GM19468 (cell line): ENCODE measurements at regions not wholly inside any gene's neighbourhood (a gene's known extent, or its start where the extent isn't known, plus 50 kb on each side); places are given as distances from the start of the nearest gene placed in this dataset.
"Not testable (repeated sequence)": the region's sequence is repeated elsewhere in the genome, so short reads cannot be mapped to it uniquely, and the experiment has no call there.

Experiments
- ATAC-seq: cut with Tn5 transposase; IDR thresholded peaks from one replicate; pipeline ENCODE4 v1.9.1; 2021; ENCODE audit warnings: mild to moderate bottlenecking, moderate library complexity, moderate number of reproducible peaks; ENCODE audit not compliant: unreplicated experiment; ENCODE audit errors: extremely low read depth

DNA sequence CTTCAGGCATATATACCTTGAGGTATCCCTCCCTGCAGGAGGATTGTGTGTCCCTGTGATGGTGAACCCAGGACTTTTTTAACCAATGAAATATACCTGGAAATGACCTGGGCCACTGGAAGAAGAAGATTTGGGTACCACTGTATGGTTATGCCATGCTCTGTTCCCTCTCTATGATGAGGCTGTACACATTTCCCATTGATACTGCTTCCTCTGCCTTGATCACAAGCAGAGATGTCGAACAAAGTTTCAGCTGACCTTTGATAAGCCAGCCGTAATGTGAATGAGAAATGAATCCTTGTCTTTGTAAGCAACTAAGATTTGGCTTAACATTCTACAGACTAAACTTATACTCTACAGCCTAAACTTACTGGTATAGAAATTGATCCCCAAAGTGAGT, 78.4 kb upstream of the SPOPL start:
- no peak for ATAC-seq

DNA sequence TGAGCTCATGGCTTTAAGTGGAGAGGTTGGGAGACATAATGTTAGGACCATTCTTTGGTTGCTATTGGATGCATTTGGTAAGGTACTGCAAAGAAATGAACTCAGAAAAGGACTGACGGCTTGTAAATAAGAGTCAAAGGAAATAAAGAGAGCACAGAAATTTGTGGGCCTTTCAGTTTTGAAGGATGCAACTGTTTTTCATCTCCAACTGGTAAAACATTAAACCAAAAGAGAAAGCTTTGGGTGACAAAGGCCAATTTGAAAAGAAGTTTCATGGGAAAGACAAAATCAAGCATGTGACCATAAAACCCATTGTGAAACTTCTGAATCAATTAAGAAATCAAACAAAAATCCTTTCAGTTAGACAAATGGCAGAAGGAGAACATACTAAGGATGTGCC, 77.8 kb upstream of the SPOPL start:
- no peak for ATAC-seq

DNA sequence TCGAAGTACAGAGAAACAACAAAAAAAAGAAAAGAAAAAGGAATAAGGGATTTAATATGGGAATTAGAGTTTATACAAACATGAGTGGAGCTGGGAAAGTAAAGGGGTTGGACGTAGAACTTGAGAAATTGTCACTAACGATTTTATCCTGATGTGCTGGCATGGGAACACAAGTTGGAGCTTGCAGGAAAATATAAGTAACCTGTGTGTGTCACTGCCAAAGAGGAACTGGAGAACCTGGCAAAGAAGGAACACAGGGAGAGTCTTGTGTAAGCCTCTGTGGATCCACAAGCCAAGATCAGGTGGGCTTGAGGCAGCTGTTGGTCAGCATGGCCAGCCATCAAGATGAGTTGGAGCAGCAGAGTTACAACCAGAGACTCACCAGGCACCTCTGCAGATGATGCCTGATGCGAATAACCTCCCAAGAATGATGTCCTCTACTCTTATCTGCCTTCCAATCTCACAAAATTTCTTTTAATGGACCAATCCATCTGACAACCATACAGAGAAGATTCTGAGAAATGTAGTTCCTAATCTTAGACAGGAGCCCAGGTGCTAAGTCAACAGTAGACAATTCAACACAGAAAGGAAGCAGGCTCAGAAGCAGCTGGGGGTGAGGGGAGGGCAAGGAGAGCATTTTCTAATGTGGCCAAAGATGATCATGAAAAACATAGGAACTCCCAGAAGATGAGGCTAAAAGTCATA, 77.0 kb upstream of the SPOPL start:
- no peak for ATAC-seq

DNA sequence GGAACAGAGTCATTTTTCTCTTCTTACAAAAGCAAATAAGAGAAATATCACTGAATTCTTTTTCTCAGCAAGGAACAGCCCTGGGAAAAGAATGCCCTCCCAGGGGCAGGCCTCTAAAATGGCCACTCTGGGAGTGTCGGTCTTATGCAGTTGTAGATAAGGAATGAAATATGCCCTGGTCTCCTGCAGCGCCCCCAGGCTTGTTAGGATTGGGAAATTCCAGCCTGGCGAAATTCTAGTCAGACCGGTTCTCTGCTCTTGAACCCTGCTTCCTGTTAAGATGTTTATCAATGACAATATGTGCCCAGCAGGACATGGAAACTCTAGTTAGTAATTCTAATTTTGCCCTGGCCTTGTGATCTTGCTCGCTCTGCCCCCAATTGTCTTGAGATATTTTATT, 75.5 kb upstream of the SPOPL start:
- ATAC-seq: not testable (repeated sequence)

DNA sequence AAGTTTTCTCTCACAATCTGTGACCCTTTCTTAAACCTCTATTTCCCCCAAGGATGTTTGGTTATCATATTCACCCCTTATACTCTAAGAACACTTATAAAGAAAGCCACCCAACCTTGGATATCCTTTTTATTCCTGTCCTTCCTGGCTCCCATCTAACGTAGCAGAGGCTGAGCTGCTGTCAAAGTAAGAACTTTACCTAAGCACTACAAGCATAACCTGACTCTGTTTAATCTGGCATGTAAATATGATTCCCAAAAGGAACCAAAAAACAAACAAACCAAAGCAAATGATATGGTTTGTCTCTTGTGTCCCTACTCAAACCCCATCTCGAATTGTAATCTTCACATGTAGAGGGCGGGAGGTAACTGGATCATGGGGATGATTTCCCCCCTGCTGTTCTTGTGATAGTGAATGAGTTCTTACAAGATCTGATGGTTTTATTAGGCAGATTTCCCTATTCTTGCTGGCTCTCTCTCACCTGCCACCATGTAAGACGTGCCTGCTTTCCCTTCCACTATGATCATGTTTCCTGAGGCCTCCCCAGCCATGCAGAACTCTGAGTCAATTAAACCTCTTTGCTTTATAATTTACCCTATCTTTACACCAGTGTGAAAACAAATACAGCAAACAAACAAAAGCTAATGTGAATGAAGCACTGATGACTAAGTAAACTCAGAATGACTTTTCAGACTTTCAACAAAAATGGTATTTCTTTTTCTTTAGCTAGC, 72.7 kb upstream of the SPOPL start:
- no peak for ATAC-seq

DNA sequence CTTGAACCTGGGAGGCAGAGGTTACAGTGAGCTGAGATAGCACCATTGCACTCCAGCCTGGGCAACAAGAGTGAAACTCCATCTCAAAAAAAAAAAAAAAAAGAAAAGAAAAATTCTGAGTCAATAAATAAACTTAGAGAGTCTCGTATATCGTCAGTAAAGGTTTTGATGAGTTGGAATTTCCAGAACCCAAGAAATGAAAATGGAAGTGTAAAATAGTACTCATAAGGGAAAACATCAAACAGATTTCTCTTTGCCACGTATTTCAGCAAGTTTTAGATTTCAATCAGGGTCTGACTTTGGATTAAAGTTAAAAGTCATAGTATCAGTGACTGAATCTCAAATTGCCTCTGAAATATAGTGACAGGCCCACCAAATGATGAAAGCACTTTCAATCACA, 71.4 kb upstream of the SPOPL start:
- no peak for ATAC-seq

DNA sequence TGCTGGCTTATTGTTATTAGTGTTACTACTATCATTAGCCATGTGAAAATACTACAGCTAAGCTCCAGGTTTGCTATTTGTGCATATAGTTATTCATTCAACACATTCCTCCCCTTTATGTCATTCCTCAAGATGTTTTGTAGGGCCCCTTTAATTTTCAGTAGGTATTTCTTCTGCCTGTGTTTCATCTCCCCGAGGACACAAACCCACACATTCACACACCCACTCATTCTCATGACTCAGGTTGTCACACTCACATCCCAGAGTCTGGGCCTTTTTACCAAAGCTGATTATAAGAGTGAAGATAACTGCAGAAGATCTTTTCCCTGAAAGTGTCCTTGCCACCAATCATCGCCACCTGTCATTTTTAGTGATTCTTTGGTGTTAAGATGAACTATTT, 68.6 kb upstream of the SPOPL start:
- ATAC-seq: no peak

DNA sequence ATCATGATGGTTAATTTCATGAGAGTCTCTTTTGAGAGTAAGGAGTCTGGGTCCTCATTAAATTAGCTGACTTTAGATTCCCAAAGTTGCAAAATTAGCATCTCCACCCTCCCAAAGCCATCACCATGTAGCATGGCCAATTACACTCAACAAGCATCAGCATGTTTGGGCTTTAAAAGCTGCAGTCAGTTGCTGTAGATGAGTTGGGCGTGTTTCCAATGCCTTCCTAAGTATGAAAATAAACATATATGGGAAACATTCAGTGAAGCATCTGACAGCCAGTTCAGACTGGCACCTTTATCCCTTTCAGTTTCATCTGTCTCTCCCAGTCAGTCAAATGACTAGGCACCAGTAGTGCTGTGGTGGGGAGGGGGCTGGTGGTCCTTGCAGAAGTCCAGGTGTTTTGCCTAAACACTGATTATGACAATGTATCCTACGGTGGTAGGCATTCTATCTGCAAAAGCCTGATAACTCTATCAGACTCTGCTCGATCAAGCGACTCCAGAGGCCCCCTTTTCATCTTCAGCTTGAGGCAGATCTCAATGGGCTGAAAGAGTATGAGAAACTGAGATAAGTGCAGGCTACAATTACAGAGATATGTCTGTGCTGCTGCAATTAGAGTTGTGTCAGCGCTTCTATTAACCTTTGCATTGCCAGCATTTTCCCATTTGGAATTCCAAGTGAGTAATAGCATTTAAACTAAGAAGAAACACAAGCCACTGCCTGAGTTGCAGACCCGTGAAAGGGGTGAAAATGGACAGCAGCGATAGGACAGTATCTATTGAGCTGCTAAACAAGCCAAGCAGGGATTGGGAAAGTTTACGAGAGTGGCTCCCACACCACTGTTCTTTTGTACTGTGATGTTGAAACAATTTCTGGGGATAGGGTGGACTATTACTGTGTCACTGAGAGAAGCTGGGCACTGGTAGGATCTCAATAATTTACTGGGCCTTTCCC, 67.3 kb upstream of the SPOPL start:
- ATAC-seq: no peak

DNA sequence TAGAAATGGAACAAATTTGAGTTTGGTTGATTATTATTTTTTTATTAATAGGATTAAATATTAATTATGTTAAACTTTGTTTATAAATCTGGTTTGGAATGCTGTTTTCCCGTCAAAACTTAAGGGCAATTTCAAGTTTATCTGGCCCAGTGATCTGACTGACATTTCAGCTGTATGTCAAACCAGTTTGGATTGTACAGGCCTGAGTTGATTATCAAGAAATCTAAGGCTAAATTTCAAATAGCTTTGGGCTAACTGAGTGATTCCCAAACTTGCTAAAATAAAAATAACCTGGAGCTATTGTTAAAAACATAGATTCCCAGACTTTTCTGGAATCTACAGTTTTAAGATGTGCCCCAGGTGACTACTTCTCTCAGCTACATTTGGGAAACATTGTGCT, 65.9 kb upstream of the SPOPL start:
- no peak for ATAC-seq

DNA sequence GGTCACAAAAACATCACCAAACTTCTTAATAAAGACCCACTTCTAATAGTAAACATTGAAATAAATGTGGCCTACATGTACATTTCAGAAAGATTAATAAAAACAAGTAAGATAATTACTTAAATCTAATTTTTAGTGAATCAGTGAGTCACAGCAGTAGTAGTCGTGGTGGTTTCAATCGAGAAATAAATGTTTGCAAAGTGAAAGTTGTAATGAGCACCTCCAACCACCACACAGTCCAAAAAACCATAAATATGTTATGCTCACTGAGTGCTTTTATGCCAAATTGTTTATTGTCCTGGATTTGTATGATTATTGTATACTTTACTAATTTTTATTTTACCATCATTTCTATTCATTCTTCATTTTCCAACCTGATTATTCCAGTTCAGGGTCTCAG, 61.8 kb upstream of the SPOPL start:
- ATAC-seq: no peak

DNA sequence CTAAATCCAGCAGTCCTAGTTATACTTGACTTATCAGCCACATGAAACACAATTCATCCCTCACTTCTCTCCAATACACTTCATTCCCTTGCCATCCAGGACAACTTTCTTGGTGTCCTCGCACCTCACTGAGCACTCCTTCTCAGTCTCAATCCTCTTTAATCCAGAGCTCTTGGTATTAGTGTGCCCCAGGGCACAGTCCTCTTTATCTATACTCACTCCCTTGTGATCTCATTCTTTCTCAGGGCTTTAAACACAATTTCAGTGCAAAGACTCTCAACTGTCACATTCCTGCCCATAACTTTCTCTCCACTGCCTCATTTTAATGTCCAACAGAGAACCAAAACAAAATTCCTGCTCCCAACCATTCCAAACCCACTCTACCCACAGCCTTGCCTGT, 60.8 kb upstream of the SPOPL start:
- ATAC-seq: no peak

DNA sequence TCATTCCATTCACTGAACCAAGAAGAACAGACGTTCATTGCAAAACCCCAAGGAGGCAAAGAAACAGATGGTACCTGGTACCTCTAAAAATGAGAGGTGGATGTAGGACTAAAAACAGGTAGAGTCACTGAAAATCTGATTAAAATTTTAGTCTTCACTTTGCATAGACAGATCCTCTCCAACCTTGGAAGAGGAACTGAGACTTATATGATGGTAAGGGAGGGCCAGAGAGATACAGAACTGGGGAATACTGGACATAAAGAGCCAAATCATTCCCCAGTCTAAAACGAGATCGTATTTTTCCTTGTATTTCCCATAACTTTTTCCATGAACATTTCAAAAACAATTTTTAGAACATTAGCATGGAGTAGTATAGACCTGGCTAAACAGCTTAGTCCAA, 59.7 kb upstream of the SPOPL start:
- no peak for ATAC-seq

DNA sequence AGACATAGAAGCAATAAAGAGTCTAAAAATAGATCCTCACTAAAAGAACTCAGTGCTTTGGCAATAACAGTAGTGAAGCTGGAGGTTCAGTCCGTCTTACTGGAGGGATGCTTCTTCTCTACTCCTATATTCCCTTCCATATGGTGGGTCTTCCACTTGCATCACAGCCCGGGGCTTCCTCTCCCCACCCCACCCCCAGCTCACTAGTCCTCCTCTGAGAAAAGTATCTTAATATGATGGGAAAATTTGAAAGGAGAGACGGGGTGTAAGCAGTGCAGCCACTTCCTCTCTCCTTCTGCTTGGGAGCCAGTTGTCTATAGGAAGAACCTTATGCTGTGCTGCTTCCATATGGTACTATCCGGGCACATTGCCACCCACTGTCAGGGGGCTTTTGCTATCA, 57.2 kb upstream of the SPOPL start:
- ATAC-seq: no peak

DNA sequence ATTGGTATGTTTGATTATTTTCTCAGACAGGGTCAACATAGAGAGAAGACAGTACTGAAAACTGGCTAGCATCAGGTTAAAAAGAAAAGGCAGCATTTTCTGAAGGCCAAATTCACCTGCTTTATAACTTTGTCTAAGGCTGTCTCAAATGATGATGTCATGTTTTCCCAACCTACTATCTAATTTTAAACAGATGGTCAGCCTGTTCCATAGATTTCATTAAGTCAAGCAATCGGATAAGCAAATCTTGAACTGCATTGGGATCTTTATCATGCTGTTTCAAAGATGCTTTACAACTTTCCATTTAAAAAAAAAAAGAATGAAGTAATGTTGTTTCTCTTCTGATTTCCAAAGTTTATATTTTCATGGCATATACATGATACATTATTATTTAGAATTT, 56.3 kb upstream of the SPOPL start:
- ATAC-seq: no peak

DNA sequence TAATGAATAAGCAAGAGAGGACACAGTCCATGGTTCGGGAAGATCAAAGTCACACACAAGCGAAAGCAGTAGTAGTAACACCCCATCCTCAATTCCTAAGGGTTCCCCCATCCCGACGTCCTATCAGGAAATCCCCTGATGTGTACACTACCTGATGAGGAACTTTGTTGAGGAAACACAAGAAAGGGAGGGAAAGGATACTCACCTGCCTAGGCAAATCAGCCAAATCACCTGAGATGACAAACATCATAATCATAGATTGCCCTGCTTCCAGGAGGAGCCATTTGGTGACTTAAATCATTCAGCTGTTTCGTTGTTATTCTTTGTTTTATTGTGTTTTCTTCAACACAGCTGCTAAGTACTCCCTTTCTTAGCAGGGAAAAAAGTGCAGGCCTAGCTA, 55.5 kb upstream of the SPOPL start:
- ATAC-seq: no peak

DNA sequence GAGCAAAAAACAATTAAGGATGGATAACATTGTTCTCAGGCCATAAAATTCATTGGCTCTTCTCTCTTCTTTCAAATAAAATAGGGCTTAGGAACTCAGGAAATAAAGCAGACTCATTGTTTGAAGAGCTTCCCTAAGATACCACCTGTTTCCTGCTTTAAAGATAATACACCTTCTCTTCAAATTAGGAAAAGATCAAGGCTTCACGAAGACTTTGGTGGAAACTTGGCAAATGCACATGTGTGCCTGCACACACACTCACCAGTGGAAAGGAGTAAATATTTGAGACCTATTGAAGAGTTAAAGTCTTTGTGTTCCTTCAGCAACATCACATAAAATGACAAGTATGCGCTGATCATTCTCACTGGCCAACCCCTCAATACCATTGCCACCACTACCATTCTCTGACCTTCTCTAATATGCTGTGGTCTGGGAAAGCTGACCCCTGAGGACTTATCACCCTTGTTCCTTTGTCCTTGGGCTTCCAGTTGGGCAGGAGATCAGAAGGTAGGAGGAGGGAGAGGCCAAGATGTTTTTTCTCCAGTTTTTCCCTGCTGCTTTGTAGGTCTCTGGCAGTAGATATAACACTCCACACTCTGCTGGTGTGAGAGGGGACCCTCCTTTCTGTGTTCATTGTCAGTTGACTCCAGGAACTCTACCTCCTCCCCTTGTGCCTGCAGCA, 53.5 kb upstream of the SPOPL start:
- ATAC-seq: no peak
